Ectodermal cell (in vitro differentiated cells): ENCODE measurements at regions not wholly inside any gene's neighbourhood (a gene's known extent, or its start where the extent isn't known, plus 50 kb on each side); places are given as distances from the start of the nearest gene placed in this dataset.
"Not testable (repeated sequence)": the region's sequence is repeated elsewhere in the genome, so short reads cannot be mapped to it uniquely, and the experiment has no call there.

Experiments
- H3K27ac ChIP-seq: 2 replicates; pipeline ENCODE4 v1.7.0; 2013; ENCODE audit warnings: mild to moderate bottlenecking, low read depth, low read length; ENCODE audit not compliant: insufficient read depth, poor library complexity, severe bottlenecking
- H3K27me3 ChIP-seq: 2 replicates; pipeline ENCODE4 v1.7.0; 2013; ENCODE audit warnings: mild to moderate bottlenecking, low read length; ENCODE audit not compliant: insufficient read depth, control insufficient read depth, poor library complexity, severe bottlenecking
- H3K36me3 ChIP-seq: one replicate; pipeline ENCODE4 v1.7.0; 2013; ENCODE audit warnings: low read length; ENCODE audit not compliant: control insufficient read depth, insufficient read depth
- H3K4me1 ChIP-seq: one replicate; pipeline ENCODE4 v1.7.0; 2013; ENCODE audit warnings: low read length; ENCODE audit not compliant: control insufficient read depth, insufficient read depth
- H3K4me3 ChIP-seq: 2 replicates; pipeline ENCODE4 v1.7.0; 2013; ENCODE audit warnings: low read depth, low read length, control low read depth; ENCODE audit not compliant: insufficient read depth
- H3K9me3 ChIP-seq: 2 replicates; pipeline ENCODE4 v1.7.0; 2013; ENCODE audit warnings: mild to moderate bottlenecking, low read length, moderate library complexity; ENCODE audit not compliant: control insufficient read depth
- WGBS, 2 experiments: methylation state at CpG; one replicate each; pipeline ENCODE4 v1.1.7; 2013; ENCODE audit warnings: missing lambda C conversion rate in 2 of 2; 5-methylcytosine and 5-hydroxymethylcytosine counted together

GRCh38 chr2:39570130-39570555, 95.6 kb upstream of the TMEM178A start:
- H3K27ac ChIP-seq: no peak overlapping the region
- 87 to 93% methylated on average over 1 of the region's 1 CpG for WGBS, 2 experiments
- H3K4me1 ChIP-seq: no peaks in the 10 kb centered on the region
- H3K4me3 ChIP-seq: no peak overlapping the region
- H3K27me3 ChIP-seq: no peaks in the 10 kb centered on the region
- H3K36me3 ChIP-seq: no peaks in the 10 kb centered on the region
- no peaks in the 10 kb centered on the region for H3K9me3 ChIP-seq

GRCh38 chr2:39570614-39571013, 95.1 kb upstream of the TMEM178A start:
- no peaks in the 10 kb centered on the region for H3K27me3 ChIP-seq
- no peak overlapping the region for H3K27ac ChIP-seq
- H3K9me3 ChIP-seq: no peaks in the 10 kb centered on the region
- H3K4me1 ChIP-seq: no peaks in the 10 kb centered on the region
- no peak overlapping the region for H3K4me3 ChIP-seq
- WGBS, 2 experiments: 96% methylated on average over 3 of the region's 3 CpGs; no CpG with 5 or more reads in 1 of the 2 experiments
- H3K36me3 ChIP-seq: no peaks in the 10 kb centered on the region

GRCh38 chr2:39571111-39571731, 94.5 kb upstream of the TMEM178A start:
- Histone ChIP-seq H3K27me3 (no peaks in the 10 kb centered on the region), H3K4me1 (no peaks in the 10 kb centered on the region), H3K36me3 (no peaks in the 10 kb centered on the region), H3K27ac (no peak overlapping the region), H3K9me3 (no peaks in the 10 kb centered on the region), H3K4me3 (no peak overlapping the region)
- WGBS, 2 experiments: 83 to 90% methylated on average over 5 to 6 of the region's 6 CpGs

- Histone ChIP-seq H3K27ac (no peak overlapping the region), H3K36me3 (no peaks in the 10 kb centered on the region), H3K4me1 (no peaks in the 10 kb centered on the region), H3K9me3 (no peaks in the 10 kb centered on the region), H3K4me3 (no peak overlapping the region), H3K27me3 (no peaks in the 10 kb centered on the region)
- WGBS, 2 experiments: 88 to 100% methylated on average over 1 of the region's 1 CpG
Measured at GRCh38 chr2:39573276-39573675, 92.4 kb upstream of the TMEM178A start.

GRCh38 chr2:39581866-39582265, 83.9 kb upstream of the TMEM178A start:
- Histone ChIP-seq H3K4me3 (no peak overlapping the region), H3K9me3 (no peaks in the 10 kb centered on the region), H3K36me3 (no peaks in the 10 kb centered on the region), H3K4me1 (no peaks in the 10 kb centered on the region), H3K27ac (no peak overlapping the region), H3K27me3 (no peaks in the 10 kb centered on the region)
- WGBS, 2 experiments: 60 to 71% methylated on average over 1 of the region's 1 CpG

- H3K4me1 ChIP-seq: no peaks in the 10 kb centered on the region
- WGBS, 2 experiments: 97 to 100% methylated on average over 1 to 2 of the region's 2 CpGs
- no peaks in the 10 kb centered on the region for H3K36me3 ChIP-seq
- H3K27me3 ChIP-seq: no peaks in the 10 kb centered on the region
- H3K9me3 ChIP-seq: no peaks in the 10 kb centered on the region
- H3K27ac ChIP-seq: no peak overlapping the region
- H3K4me3 ChIP-seq: no peak overlapping the region
Measured at GRCh38 chr2:39583213-39583612, 82.5 kb upstream of the TMEM178A start.

- H3K4me1 ChIP-seq: no peaks in the 10 kb centered on the region
- WGBS, 2 experiments: 92 to 94% methylated on average over 6 of the region's 6 CpGs
- no peak overlapping the region for H3K27ac ChIP-seq
Measured at GRCh38 chr2:39583781-39584180, 81.9 kb upstream of the TMEM178A start.

GRCh38 chr2:39584283-39584965, 81.3 kb upstream of the TMEM178A start:
- Histone ChIP-seq H3K9me3 (no peaks in the 10 kb centered on the region), H3K27ac (no peak overlapping the region), H3K4me1 (no peaks in the 10 kb centered on the region), H3K36me3 (no peaks in the 10 kb centered on the region), H3K27me3 (no peaks in the 10 kb centered on the region), H3K4me3 (no peak overlapping the region)
- WGBS, 2 experiments: 79 to 90% methylated on average over 5 of the region's 5 CpGs

More at GRCh38 chr2:39583781-39584180, 81.9 kb upstream of the TMEM178A start:
- Histone ChIP-seq H3K9me3 (no peaks in the 10 kb centered on the region), H3K36me3 (no peaks in the 10 kb centered on the region), H3K27me3 (no peaks in the 10 kb centered on the region), H3K4me3 (no peak overlapping the region)

- H3K36me3 ChIP-seq, H3K4me3 ChIP-seq, H3K9me3 ChIP-seq, H3K4me1 ChIP-seq, H3K27ac ChIP-seq, H3K27me3 ChIP-seq: not testable (repeated sequence)
- 96 to 97% methylated on average over 19 to 20 of the region's 20 CpGs for WGBS, 2 experiments
Measured at GRCh38 chr2:39585531-39585930, 80.2 kb upstream of the TMEM178A start.

GRCh38 chr2:39587168-39587567, 78.5 kb upstream of the TMEM178A start:
- H3K4me1 ChIP-seq: no peaks in the 10 kb centered on the region
- H3K9me3 ChIP-seq: no peaks in the 10 kb centered on the region
- H3K36me3 ChIP-seq: no peaks in the 10 kb centered on the region
- 88% methylated on average over 3 of the region's 3 CpGs; no CpG with 5 or more reads in 1 of the 2 experiments for whole genome bisulfite sequencing, 2 experiments
- H3K27ac ChIP-seq: no peak overlapping the region
- H3K4me3 ChIP-seq: no peak overlapping the region
- no peaks in the 10 kb centered on the region for H3K27me3 ChIP-seq
